ENCODE measurements at regions not wholly inside any gene's neighbourhood (a gene's known extent, or its start where the extent isn't known, plus 50 kb on each side); places are given as distances from the start of the nearest gene placed in this dataset.

DNA sequence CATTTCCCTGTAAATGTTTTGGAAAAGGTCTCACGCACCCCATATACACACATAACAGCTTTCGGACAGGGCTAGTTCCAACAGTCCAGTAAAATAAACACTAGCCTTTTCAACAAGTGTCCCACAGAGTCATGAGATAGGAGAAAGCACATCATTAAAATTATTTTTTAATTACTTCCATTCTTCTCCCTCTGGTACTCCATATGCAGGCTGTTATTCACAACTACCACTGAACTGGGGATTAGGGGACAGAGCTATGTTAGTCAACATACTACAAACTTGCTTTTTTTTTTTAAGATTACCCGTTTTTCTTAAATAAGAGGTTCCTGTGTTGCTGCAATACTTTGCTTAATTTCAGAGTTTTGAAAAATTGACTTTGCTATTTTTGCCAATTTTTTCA is 576.6 kb upstream of the KCND2 start:
- no peak overlapping the region for H3K4me3 ChIP-seq
- no peak overlapping the region for H3K27ac ChIP-seq
- H3K4me1 ChIP-seq: no peaks in the 10 kb centered on the region
- no peak for ATAC-seq
- H3K27me3 ChIP-seq: no peaks in the 10 kb centered on the region
- no peaks in the 10 kb centered on the region for H3K36me3 ChIP-seq
- DNase-seq: no peak
- 85 to 86% methylated on average over 3 of the region's 3 CpGs for WGBS, 2 donors
- H3K9me3 ChIP-seq: peaks cover 0 to 22% (median 6%) of the 10 kb centered on the region in 11 donors
- intact Hi-C loops (cut with DNase I): no loop called here
- TF ChIP-seq, protein P1, sequence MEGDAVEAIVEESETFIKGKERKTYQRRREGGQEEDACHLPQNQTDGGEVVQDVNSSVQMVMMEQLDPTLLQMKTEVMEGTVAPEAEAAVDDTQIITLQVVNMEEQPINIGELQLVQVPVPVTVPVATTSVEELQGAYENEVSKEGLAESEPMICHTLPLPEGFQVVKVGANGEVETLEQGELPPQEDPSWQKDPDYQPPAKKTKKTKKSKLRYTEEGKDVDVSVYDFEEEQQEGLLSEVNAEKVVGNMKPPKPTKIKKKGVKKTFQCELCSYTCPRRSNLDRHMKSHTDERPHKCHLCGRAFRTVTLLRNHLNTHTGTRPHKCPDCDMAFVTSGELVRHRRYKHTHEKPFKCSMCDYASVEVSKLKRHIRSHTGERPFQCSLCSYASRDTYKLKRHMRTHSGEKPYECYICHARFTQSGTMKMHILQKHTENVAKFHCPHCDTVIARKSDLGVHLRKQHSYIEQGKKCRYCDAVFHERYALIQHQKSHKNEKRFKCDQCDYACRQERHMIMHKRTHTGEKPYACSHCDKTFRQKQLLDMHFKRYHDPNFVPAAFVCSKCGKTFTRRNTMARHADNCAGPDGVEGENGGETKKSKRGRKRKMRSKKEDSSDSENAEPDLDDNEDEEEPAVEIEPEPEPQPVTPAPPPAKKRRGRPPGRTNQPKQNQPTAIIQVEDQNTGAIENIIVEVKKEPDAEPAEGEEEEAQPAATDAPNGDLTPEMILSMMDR (IDR thresholded peaks at IDR 0.05): no peak

DNA sequence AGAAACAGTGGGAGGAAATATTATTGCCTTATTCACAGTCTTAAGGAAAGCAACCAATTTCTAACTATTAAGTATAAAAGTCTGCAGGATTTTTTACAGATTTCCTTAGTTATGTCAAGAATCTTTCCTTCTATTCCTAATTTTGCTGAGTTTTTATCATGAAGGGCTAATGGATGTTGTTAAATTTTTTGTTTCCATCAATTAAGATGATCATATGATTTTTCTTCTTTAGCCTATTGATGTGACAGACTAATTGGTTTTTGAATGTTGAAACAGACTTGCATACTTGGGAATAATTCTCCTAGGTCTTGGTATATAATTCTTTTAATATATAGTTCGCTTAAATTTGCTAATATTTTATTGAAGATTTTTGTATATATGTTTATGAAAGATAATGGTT is 569.1 kb upstream of the KCND2 start:
- Histone ChIP-seq H3K4me1 (no peaks in the 10 kb centered on the region), H3K36me3 (no peaks in the 10 kb centered on the region), H3K4me3 (no peak overlapping the region), H3K27ac (no peak overlapping the region), H3K9me3 (peaks cover 0 to 18% (median 0%) of the 10 kb centered on the region in 11 donors), H3K27me3 (no peaks in the 10 kb centered on the region)
- intact Hi-C loops (cut with DNase I): no loop called here
- TF ChIP-seq, protein P1 (IDR thresholded peaks at IDR 0.05): no peak
- WGBS, 2 donors: 79 to 84% methylated on average over 1 of the region's 1 CpG
- no peak for DNase-seq
- no peak for ATAC-seq

DNA sequence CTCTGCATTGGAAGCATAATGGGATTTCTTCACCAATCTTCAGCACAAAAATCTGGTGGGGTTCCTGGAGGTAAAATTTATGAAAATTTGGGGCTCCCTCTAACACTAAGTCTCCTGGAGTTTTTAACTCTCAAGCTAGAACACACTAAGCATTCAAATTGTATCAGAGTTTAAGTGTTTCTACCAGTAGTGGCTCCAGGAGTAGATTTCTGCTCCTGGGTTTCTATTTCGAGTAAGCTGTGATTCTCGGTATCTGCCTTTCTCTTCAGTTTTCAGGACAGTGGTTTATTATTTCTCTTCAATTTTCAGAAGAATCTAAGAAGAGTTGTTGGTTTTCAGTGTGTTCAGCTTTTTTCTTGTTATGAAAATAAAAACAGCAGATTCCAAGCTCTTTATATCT is 566.4 kb upstream of the KCND2 start:
- no peak overlapping the region for H3K4me3 ChIP-seq
- H3K4me1 ChIP-seq: no peaks in the 10 kb centered on the region
- H3K9me3 ChIP-seq: peaks cover 0 to 18% (median 0%) of the 10 kb centered on the region in 11 donors
- no peaks in the 10 kb centered on the region for H3K36me3 ChIP-seq
- DNase-seq (no peak), ATAC-seq (no peak)
- TF ChIP-seq, protein P1 (IDR thresholded peaks at IDR 0.05): no peak
- H3K27ac ChIP-seq: no peak overlapping the region
- H3K27me3 ChIP-seq: no peaks in the 10 kb centered on the region
- WGBS, 2 donors: 61 to 65% methylated on average over 2 of the region's 2 CpGs
- intact Hi-C loops (cut with DNase I): no loop called here

DNA sequence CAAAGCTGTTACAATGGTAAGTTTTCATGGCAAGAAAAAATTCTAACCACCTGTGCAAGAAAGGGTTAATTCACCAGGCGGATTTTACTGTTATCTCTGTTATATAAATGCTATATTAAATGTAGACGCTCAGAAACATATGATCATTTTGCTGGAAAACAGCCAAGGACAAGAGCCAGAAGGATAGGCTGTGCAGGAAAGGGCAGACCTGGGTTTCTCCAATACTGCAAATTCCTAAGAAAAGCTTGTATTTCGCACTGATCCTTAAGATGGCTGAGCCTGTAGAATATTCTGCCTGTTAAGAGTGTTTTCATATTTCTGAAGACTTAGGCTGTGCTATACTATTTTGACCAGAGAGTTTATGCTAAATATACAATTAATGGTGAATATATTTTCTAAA is 564.1 kb upstream of the KCND2 start:
- Histone ChIP-seq H3K9me3 (peaks cover 0 to 12% (median 0%) of the 10 kb centered on the region in 11 donors), H3K27ac (no peak overlapping the region), H3K36me3 (no peaks in the 10 kb centered on the region), H3K4me3 (no peak overlapping the region), H3K27me3 (no peaks in the 10 kb centered on the region), H3K4me1 (no peaks in the 10 kb centered on the region)
- TF ChIP-seq, protein P1 (IDR thresholded peaks at IDR 0.05): no peak
- intact Hi-C loops (cut with DNase I): loop anchor here in 1 of 10 donors (2.0 kb wide), 1 partner anchor 34 kb away; no protein-coding TSS in a partner anchor
- no peak for DNase-seq
- WGBS, 2 donors: 15 to 33% methylated on average over 3 of the region's 3 CpGs
- no peak for ATAC-seq

Measured in heart right ventricle (tissue), 16 donors.